Smooth muscle cell of the brain vasculature (primary cell): ENCODE measurements at regions not wholly inside any gene's neighbourhood (a gene's known extent, or its start where the extent isn't known, plus 50 kb on each side); places are given as distances from the start of the nearest gene placed in this dataset.
"Not testable (repeated sequence)": the region's sequence is repeated elsewhere in the genome, so short reads cannot be mapped to it uniquely, and the experiment has no call there.

Experiments used
- DNase-seq: peaks from one replicate; pipeline ENCODE4 v3.0.0-alpha.2; 2012; ENCODE audit warnings: low read depth, low spot score

DNA sequence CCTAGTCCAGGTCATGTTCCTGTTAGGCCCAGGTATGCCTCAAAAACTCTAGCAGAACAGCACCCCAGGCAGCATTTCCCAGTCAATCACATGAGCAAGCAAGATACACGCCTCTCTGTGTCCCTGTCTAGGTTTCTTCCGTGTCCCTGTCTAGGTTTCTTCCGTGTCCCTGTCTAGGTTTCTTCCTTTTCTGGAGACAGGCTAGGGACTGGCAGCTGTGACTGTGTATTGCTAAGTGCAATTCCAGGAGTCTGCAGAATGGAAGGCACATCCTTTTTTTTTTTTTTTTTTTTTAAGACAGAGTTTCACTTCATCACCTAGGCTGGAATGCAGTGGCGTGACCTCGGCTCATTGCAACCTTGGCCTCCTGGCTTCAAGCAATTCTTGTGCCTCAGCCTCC lies 77.6 kb downstream of the SETD4 start:
- DNase-seq = no peak

DNA sequence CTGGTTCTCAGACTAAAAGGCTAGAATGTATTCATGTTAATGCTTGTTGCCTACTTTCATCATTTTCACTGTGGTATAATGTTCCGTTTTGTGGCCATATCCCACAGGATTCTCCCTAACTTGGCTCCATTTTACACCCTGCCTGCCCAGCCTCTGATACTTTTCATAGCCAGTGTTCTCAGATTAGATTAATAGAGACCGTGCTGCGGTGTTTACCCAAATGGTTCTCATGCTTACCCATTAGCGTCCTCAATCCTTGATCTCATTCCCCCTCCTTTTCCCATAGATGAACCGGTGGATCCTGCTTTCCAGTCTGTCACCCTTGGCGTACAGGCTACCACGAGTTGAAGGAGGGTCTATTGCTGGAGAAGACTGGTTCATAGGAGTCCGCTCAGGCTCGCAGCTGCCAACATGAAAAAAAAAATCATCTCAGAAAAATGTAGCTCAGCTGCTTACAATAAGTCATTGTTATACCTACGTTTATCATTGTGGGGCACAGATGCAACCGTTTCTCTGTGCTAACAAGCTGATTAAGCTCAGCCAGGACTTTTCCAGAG lies 78.7 kb downstream of the SETD4 start:
- DNase-seq = no peak

DNA sequence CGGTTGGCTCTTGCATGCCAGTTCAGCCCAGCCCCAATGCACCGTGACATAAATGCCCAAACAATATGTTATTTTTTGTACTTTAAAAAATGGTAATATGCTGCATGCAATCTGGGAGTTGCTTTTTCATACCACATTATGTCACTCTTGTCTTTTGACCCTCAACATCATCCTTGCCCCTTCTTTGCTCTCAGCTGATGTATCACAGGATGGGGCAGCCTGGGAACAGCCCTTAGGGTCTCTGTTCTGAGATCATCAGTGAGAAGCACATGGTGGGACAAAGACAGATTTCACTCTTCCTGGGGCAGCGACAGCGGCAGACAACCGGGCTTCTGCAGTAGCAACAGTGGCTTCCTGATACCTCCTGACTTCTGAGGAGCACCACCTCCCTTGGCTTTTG lies 79.5 kb downstream of the SETD4 start:
- DNase-seq = no peak

GRCh38 chr21:35977860-35978259 lies 82.5 kb downstream of the SETD4 start:
- not testable (repeated sequence) for DNase-seq

DNA sequence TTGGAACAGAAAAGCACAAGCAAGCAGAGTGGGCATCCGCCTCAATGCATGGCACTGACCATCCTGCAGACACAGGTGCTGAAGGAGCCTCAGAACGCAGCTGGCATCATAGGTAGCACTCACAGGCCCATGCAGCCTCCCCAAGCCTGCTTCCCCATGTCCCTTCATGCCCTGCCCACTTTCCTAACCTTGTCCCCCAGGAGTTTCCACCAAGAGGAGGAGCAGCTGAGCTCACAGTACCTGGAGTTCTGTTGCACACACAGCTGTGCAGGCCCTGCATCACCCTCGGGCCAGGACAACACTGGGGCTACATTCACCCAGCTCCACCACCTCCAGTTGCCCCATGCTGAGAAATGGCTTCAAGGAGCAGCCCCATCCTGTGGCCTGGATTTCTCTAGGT lies 83.4 kb downstream of the SETD4 start:
- no peak for DNase-seq

DNA sequence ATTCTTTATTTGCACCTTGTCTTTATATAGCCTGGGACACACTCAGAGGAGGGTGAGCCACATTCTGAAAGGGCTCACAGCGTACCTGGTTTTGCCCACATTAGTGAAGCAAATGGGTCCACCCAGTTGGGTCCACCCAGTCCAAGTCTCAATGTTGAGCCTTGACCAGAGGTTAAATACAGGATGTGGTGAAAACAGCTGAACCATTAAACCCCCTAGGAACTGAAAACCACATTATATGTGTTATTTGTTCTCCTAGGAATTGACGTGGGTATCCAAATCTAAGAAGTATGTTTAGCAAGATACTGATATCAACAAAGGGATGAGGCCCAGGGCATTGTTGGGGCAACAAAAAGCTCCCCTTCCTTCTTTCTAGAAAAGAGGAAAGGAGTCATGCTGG lies 83.8 kb downstream of the SETD4 start:
- DNase-seq = no peak

DNA sequence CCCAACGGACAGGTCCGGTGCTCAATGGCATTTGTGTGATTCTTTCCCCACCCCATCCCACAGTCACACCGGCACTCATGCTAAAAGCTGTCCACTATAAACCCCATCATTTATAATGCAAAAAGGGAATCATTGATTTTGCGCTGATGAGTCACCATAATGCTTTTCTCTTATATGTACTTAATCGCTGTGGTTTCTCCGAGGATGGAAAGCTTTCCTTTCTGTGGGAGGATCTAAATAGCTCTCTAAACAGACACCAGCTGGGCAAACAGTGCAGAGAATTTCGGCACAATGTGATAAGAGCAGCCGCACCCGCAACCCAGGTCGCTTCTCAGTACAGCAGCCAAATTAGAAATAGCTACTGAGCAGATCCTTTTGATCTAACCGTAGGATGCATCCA lies 85.6 kb downstream of the SETD4 start:
- DNase-seq = no peak

GRCh38 chr21:35971824-35972223 lies 88.5 kb downstream of the SETD4 start:
- no peak for DNase-seq

DNA sequence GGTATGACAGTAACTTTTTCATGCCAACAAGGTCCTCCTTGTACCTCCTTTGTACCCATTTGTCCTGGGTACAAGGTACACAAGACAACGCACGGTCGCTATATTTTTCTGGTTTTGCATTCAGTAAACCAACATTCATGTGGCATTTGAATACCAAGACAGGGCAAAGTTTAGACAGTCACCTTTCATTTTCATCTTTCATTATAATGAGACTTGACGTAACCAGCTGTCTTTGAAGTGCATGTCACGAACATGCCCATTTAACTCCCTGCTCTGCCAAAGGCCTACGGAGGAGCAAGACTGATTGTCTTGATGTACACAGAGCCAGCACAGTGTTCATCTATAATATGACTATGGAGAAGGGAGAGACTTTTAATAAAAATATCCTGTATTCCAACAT lies 91.0 kb downstream of the SETD4 start:
- no peak for DNase-seq

- DNase-seq = no peak
These were observed 91.8 kb downstream of the SETD4 start for GRCh38 chr21:35968564-35968963.

GRCh38 chr21:35965699-35966098 lies 94.6 kb downstream of the SETD4 start:
- no peak for DNase-seq

- no peak for DNase-seq
These were observed 96.3 kb downstream of the SETD4 start for GRCh38 chr21:35963920-35964451.

DNA sequence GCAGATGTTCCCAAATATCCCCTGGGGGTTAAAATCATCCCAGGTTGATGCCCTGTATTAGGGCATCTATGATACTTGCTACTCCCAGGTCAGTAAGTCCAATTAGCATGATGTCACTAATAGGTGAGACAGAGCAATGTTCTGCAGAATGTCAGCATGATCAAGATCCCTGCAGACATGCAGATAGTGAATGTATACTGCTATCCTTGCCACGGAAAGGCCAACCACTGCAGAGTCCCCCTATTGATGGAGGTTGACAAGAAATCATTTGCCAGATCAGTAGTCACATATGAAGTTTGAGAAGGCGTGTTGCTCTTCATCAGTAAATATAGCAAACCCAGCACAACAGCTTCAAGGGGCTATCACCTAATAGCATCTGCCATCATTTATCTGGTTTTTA lies 97.4 kb downstream of the SETD4 start:
- no peak for DNase-seq

GRCh38 chr21:35954066-35954465 lies 106.3 kb downstream of the SETD4 start:
- DNase-seq = no peak

DNA sequence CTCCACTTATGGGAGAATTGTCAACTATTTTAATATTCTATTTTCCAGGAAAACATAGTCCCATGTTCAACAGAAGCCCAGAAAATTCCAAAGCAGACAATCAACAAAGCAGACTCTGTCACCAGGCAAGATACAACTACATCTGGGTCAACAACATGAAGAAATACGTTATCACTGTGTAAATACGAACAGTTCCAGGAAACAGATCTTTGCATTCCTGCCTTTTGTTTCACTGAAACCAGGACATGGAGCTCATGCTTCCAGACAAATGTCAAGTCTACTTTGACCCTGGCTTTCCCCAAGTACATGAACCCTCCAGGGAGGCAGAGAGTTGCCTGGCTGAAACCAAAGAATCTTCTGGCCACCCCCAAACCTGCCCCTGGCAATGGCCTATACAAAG lies 106.7 kb downstream of the SETD4 start:
- DNase-seq = no peak

DNA sequence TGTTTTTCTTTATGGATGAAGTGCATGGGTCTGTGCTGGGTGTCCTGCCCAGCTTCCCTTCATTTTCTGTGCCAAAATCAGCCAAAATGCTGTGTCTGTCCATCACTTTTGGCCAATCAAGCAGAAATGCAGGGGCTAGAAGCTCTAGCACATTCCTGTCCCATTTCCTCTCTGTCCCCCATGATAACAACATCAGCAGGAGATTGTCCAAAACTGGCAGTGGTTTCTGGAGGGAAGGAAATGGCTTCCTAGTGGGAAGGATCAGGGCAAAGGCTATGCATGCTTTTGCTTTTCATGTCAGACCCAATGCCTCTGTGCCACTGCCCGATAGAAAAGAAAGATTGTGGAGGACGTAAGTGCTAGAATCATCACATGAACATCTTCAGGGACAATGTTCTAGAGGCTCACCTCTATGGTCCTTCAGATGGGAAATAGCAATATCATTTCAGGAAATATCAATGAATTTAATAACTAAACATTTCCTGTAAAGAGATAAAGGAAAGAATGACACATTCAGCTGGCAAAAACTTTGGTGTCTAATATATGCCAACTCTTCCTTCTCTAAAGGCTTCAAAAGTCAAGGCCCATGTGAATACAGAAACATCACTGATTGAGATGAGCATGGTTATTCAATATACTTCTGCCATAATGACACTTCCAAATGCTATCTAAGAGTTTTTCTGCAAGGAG lies 107.5 kb downstream of the SETD4 start:
- no peak for DNase-seq

- DNase-seq = no peak
These were observed 111.3 kb downstream of the SETD4 start for GRCh38 chr21:35948982-35949381.

DNA sequence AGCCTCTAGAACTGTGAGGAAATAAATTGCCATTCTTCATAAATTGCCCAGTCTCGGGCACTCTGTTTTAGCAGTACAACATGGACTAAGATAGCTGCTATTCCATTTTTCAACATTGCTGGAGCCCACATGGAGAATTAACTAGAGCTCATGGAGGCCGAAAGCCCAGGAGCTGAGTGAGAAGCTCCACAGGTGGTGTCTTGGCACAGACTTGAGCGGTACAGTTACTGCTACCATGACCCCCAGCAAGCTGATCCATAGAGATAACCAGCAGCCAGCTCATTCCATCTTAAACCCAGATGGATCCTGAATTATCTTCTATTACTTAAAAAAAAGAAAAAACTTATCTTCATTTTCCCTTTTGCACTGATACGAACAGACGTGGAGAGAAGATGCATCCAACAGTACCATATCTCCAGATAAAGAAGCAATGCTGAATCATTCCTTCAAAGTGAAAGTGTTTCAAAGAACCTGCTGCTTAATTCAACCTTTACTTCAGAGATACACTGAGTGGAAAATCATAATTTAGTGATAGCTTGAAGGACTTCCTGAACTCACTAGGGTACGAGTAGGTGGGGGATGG lies 115.1 kb downstream of the SETD4 start:
- DNase-seq = no peak

DNA sequence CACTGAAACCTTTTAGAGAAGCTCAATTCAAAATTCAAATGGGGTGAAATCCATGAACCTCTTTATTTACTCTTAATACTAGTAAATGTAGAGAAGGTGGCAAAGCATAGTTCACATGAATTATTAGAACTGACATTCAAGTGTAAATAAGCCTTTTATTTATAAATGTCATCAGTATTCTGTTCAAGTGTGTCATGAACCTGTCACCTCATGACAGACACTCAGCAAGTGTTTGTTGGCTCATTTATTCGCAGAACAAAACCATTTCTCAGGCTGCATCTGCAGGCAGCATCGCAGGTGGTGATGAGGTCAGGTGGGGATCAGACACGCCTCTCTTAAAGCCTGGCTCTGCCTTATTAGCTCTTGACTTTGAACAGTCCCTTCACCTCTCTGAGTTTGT lies 116.6 kb downstream of the SETD4 start:
- no peak for DNase-seq

DNA sequence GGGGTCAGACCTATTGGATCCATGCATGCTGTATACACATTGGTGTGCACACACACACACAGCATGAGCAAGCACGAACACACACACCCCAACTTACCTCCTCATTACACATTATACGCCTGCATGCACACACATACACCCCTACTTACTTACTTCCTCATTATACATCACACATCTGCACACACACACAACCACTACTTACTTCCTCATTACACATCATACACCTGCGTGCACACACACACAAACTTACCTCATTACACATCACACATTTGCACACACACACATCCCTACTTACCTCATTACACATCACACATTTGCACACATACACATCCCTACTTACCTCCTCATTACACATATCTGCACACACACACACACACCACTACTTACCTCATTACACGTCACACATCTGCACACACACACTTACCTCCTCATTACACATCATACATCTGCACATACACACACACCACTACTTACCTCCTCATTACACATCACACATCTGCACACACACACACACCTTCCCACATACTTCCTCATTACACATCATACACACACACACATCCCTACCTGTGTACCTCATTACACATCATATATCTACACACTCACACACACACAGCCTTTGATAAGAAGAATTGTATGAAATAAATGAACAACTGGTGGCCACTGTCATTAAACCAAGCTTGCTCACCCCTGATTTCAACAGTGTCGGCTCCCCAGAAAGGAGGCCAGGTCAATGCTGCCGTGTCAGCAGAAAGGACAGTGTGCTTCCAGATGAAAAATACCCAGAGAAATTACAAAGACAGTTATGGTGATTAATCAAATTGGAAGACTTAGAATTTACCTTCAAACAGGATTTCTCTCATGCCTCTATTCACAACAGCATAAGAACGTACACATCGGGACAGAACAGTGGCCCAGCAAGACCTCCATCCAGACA lies 117.8 kb downstream of the SETD4 start:
- DNase-seq = no peak

GRCh38 chr21:35940074-35940927 lies 120.0 kb downstream of the SETD4 start:
- DNase-seq = no peak
